Duodenal mucosa (tissue), 2 donors: ENCODE measurements at regions not wholly inside any gene's neighbourhood (a gene's known extent, or its start where the extent isn't known, plus 50 kb on each side); places are given as distances from the start of the nearest gene placed in this dataset.

ENCODE experiments used
- H3K27ac ChIP-seq: one replicate; pipeline ENCODE4 v1.7.0; 2013; ENCODE audit warnings: low read depth, low read length
- H3K27me3 ChIP-seq, 2 donors: one replicate each; pipeline ENCODE4 v1.7.0; 2013; ENCODE audit warnings: low read length in 2 of 2, control low read depth in 1 of 2; ENCODE audit not compliant: insufficient read depth in 2 of 2, control insufficient read depth in 1 of 2
- H3K36me3 ChIP-seq, 2 donors: one replicate each; pipeline ENCODE4 v1.7.0; 2013; ENCODE audit warnings: low read length in 2 of 2, control low read depth in 1 of 2; ENCODE audit not compliant: insufficient read depth in 2 of 2, control insufficient read depth in 1 of 2
- H3K4me1 ChIP-seq, 2 donors: one replicate each; pipeline ENCODE4 v1.7.0; 2013; ENCODE audit warnings: low read length in 2 of 2, control low read depth in 1 of 2; ENCODE audit not compliant: insufficient read depth in 2 of 2, control insufficient read depth in 1 of 2
- H3K4me3 ChIP-seq, 2 donors: one replicate each; pipeline ENCODE4 v1.7.0; 2013; ENCODE audit warnings: low read length in 2 of 2, low read depth in 1 of 2
- H3K9ac ChIP-seq, 2 donors: one replicate each; pipeline ENCODE4 v1.7.0; 2013; ENCODE audit warnings: low read length in 2 of 2, low read depth in 1 of 2
- H3K9me3 ChIP-seq, 2 donors: one replicate each; pipeline ENCODE4 v1.7.0; 2013; ENCODE audit warnings: low read length in 2 of 2, control low read depth in 1 of 2; ENCODE audit not compliant: control insufficient read depth in 1 of 2

DNA sequence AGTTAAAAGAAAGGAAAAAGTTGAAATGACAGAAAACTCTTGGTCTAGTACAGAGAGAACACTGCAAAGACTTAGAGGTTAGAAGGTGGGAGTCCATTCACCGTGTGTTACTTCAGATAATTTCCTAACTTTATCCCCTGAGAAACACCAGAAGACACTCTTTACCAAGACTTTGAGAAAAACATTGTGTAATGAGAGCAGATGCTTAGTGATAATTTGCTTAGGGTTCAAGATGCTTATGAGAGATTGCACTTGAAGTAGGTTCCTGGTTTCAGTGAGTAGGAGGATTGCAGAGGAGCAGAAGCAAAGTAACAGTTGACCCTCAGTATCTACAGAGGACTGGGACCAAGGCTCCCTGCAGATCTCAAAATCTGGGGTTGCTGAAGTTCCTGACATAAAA is 594.1 kb downstream of the NR2F2 start:
- H3K9me3 ChIP-seq, result no peaks in the 10 kb centered on the region
- no peaks in the 10 kb centered on the region for H3K27me3 ChIP-seq
- no peaks in the 10 kb centered on the region for H3K36me3 ChIP-seq
- no peak overlapping the region for H3K9ac ChIP-seq
- H3K27ac ChIP-seq, result no peak overlapping the region
- no peaks in the 10 kb centered on the region for H3K4me1 ChIP-seq
- no peak overlapping the region for H3K4me3 ChIP-seq

DNA sequence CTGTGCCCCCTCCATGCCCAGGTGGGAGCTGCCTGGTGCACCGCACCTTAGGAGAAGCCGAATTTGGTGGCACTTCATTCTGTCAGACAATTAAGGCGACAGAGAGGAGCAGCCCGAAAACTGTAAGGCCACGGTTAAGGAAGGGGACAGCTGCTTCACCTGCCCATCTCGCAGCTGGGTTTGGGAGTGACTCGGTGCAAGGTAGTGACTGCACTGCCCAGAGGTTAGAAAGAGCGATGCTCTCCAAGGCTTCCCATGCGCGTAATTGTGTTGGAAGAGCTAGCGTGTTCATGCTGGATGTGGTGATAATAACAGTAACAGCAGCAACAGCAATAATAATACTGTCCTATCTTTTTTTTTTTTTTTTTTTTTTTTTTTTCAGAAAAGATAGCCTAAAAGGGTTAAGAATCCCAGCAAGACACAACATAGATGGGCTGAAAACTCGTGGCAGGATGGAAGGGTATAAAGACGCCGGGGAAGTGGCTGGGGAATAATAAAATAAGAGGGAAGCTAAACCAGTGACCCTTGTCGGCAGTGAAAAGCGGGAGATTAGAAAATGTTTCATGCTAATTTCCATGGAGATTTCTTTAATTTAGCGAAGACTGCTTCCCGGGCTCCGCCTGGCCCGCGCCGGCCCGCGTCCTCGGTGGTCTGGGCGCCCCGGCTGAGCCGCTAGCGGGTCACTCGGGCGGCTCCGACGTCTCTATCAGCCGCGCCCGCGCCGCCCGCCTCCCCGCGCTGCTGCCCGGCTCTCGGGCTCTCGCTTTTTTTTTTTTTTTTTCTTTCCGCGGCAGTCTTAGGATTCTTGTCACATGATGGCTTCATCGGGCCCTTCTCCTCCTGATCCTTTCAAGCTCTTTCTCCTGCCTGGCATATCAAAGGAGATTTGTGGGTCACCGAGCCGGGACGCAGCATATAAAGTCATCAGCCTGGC is 617.1 kb downstream of the NR2F2 start:
- H3K4me3 ChIP-seq, result no peak overlapping the region
- H3K4me1 ChIP-seq, result no peaks in the 10 kb centered on the region
- H3K9ac ChIP-seq, result no peak overlapping the region
- H3K27ac ChIP-seq, result no peak overlapping the region
- no peaks in the 10 kb centered on the region for H3K36me3 ChIP-seq
- H3K9me3 ChIP-seq, result no peaks in the 10 kb centered on the region
- peaks cover 5 to 22% of the 10 kb centered on the region in 2 donors for H3K27me3 ChIP-seq

DNA sequence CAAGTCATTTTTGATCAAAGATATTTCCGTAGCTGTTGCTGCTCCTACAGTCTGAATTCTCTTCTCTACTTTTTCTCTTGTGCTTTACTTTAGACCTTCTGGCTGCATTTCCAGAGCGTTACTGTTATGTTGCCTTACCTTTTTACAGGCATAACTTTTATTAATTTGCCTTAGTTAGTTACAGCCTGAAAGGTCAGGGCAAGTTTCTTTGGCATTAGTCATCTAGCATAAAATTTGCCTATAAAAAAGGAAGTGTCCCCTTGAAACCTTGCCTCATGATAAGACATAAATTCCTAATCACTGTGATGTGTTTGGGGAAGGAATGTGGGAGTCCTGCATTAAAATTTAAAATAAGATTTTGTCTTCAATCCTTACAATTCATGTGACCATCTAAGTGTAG is 618.5 kb downstream of the NR2F2 start:
- no peak overlapping the region for H3K4me3 ChIP-seq
- H3K9ac ChIP-seq, result no peak overlapping the region
- no peaks in the 10 kb centered on the region for H3K9me3 ChIP-seq
- H3K27me3 ChIP-seq, result peaks cover 5 to 22% of the 10 kb centered on the region in 2 donors
- no peaks in the 10 kb centered on the region for H3K4me1 ChIP-seq
- no peaks in the 10 kb centered on the region for H3K36me3 ChIP-seq
- no peak overlapping the region for H3K27ac ChIP-seq

DNA sequence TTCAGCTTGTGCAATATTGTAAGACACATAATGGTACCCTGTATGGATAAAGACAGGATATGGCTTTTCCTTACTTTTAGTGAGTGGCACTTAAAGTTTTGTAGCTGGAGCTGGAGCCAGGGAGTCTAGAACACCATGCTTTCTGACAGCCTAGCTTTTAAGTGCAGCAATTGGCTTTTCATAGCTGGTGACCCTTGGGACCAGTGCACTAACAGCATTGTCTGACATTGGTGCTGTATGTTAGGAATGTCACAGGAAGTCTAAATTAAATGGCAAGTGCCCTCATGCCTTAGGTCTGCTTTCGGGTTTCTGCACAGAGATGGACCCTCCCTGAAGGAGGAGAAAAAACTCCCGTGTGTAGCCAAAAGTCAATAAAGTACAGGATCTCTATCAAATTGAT is 628.2 kb downstream of the NR2F2 start:
- Histone ChIP-seq H3K27ac (no peak overlapping the region), H3K36me3 (no peaks in the 10 kb centered on the region), H3K4me3 (no peak overlapping the region), H3K4me1 (no peaks in the 10 kb centered on the region), H3K9me3 (peaks cover 0 to 3% of the 10 kb centered on the region in 2 donors), H3K27me3 (no peaks in the 10 kb centered on the region), H3K9ac (no peak overlapping the region)

DNA sequence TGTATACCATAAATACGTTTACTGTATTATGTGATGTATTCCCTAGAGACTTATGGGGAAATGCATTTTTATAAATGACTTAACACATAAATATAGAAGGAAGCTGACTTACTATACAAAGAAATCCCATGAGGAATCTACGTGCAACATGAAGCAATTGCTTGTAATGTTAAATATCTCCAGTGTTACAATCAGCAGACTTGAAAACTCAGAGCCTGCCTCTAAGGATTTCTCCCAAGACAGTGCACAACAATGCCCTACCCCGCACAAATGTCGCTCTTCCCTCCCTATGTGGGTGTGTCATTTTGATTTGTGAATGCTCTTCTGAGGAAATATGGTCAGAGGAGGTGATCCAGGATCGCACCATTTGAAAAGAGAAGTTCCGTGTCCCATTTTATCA is 629.0 kb downstream of the NR2F2 start:
- Histone ChIP-seq H3K4me3 (no peak overlapping the region), H3K36me3 (no peaks in the 10 kb centered on the region), H3K27me3 (no peaks in the 10 kb centered on the region), H3K9me3 (peaks cover 0 to 3% of the 10 kb centered on the region in 2 donors), H3K9ac (no peak overlapping the region), H3K27ac (no peak overlapping the region), H3K4me1 (no peaks in the 10 kb centered on the region)

DNA sequence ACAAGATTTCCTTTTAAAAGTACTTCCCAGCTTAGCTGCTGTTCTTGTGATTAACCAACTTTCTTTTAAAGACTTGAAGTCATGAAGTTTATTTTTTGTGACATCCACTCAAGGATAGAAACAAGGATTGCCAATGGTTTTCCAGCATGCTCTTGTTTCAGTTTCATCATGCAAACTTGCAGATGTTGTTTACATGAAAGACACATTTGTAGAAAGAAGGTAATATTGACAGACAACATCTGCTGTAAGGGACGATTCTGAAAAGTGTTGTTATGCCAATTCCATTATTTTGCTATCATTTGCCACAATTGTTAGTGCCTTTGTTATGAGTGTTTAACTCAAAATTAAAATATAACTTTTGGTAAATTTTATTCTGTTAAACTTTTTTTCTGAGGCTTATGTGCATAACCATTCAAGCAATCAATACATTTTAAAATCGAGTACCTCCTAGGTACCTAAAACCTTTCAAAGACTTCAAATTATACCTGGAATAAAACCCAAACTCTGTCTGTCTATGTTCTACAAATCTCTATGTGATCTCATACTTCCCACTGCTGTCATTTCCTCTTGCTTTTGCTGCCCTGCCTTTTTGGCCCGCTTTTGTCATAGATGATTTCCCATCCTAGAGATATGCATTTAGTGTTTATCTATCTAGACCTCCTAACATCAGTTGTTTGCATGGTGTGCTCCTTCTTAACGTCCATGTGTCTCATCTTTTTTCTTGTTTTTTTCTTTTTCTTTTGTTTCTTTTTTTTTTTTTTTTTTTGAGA is 630.4 kb downstream of the NR2F2 start:
- Histone ChIP-seq H3K9ac (no peak overlapping the region), H3K36me3 (no peaks in the 10 kb centered on the region), H3K4me3 (no peak overlapping the region), H3K9me3 (peaks cover 0 to 3% of the 10 kb centered on the region in 2 donors), H3K27ac (no peak overlapping the region), H3K4me1 (no peaks in the 10 kb centered on the region), H3K27me3 (no peaks in the 10 kb centered on the region)

DNA sequence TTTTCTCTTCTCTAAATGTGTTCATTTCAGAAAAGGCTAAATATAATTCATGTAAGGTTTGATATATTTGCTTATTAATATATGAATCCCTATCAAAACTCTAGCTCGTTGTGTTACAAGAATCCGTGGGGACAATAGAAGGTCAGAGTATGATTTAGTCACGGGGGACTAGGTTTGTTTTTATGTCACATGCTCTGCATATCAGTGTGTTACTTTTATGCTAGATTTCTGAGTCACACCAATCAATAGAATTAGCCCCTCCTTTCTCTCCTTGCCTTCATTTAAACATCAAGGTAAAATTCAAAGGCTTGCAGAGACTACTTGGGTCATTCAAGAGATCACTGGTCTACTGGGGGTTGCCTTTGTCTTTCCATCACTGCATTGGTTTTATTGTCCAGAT is 636.1 kb downstream of the NR2F2 start:
- Histone ChIP-seq H3K27ac (no peak overlapping the region), H3K4me3 (no peak overlapping the region), H3K9ac (no peak overlapping the region), H3K4me1 (no peaks in the 10 kb centered on the region), H3K27me3 (no peaks in the 10 kb centered on the region), H3K36me3 (no peaks in the 10 kb centered on the region), H3K9me3 (peaks cover 0 to 3% of the 10 kb centered on the region in 2 donors)

DNA sequence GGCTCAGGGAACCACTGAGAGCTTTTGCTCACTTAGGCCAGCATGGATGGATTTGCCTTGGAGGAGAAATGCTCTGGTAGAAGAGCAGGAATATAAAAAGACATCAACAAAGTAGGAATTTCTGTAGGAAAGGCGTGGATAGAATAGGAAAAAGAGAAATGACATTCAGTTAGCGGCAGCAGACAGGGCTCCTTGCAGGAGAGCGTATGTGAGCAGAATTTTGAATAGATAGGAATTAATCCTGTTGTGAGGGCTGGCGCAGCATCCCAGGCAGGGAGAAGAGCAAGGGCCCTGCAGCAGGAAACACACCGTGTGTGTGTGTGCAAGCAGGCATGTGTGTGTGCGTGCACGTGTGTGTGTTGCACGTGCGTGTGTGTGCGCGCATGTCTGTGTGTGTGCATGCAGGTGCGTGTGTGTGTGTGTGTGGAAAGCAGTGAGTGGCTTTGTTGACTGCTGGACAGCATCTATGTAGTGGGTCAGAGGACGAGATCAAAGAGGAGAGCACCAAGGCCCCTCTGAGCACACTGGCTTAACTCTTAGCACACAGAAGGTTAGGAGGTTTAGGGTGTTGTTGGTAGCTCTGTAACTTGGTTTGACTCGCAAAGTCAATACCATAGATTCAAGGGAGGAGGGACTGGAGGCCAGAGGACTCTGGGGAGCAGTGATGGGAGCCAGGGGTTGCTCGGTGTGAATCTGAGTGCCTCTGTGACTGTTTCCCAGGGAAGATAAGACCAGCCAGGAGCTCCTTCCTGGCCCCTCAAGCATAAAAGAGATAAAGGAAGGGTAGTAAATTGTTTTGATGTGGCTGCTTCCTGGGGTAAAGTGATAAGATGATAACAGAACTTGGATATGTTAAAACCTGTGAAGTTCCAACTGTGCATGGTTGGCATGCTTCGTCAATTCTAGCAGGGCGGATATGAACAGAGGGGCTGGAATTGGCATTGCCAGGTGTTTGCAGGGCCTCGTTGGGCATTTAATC is 639.5 kb downstream of the NR2F2 start:
- H3K9ac ChIP-seq, result no peak overlapping the region
- no peaks in the 10 kb centered on the region for H3K9me3 ChIP-seq
- H3K4me1 ChIP-seq, result no peaks in the 10 kb centered on the region
- H3K27ac ChIP-seq, result no peak overlapping the region
- H3K27me3 ChIP-seq, result no peaks in the 10 kb centered on the region
- H3K4me3 ChIP-seq, result no peak overlapping the region
- no peaks in the 10 kb centered on the region for H3K36me3 ChIP-seq

DNA sequence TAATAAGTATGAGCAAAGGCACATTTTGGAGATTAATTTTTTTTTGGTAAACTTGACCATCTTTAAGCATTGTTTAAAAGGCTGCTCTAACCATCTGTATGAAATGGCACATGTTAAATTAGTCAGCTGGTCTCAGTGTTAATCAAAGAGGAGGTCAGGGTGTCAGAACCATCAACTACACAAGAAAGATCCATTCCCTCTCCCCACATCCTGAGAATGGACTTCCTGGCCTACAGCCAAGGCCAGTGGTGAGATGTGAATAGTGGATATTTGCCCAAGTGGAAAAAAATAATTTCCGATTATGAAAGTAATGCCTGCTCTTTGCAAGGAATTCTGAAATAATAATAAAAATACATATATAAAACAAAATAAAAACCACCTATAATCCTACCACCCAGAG is 641.7 kb downstream of the NR2F2 start:
- H3K36me3 ChIP-seq, result no peaks in the 10 kb centered on the region
- no peaks in the 10 kb centered on the region for H3K27me3 ChIP-seq
- no peaks in the 10 kb centered on the region for H3K9me3 ChIP-seq
- no peak overlapping the region for H3K9ac ChIP-seq
- H3K4me1 ChIP-seq, result no peaks in the 10 kb centered on the region
- H3K4me3 ChIP-seq, result no peak overlapping the region
- no peak overlapping the region for H3K27ac ChIP-seq
